NCI-H2227 (cell line): ENCODE measurements at regions not wholly inside any gene's neighbourhood (a gene's known extent, or its start where the extent isn't known, plus 50 kb on each side); places are given as distances from the start of the nearest gene placed in this dataset.

Experiments used
- DNase-seq: peaks from one replicate; lab custom pipeline; 2025; ENCODE audit not compliant: unreplicated experiment; lab: John Stamatoyannopoulos, UW

GRCh38 chr6:98514073-98514720 lies 320.2 kb upstream of the POU3F2 start:
- DNase-seq, result no peak

GRCh38 chr6:98514796-98515195 lies 319.6 kb upstream of the POU3F2 start:
- DNase-seq, result no peak

GRCh38 chr6:98516206-98516605 lies 318.2 kb upstream of the POU3F2 start:
- no peak for DNase-seq

- no peak for DNase-seq
These were observed 317.5 kb upstream of the POU3F2 start for GRCh38 chr6:98516866-98517265.

GRCh38 chr6:98525860-98526259 lies 308.5 kb upstream of the POU3F2 start:
- no peak for DNase-seq

GRCh38 chr6:98526465-98526864 lies 307.9 kb upstream of the POU3F2 start:
- DNase-seq, result no peak

- DNase-seq, result no peak
These were observed 305.0 kb upstream of the POU3F2 start for GRCh38 chr6:98529364-98529763.

- no peak for DNase-seq
These were observed 303.6 kb upstream of the POU3F2 start for GRCh38 chr6:98530732-98531131.

- DNase-seq, result no peak
These were observed 302.4 kb upstream of the POU3F2 start for GRCh38 chr6:98532004-98532403.

GRCh38 chr6:98539741-98540140 lies 294.6 kb upstream of the POU3F2 start:
- no peak for DNase-seq

- DNase-seq, result no peak
These were observed 288.0 kb upstream of the POU3F2 start for GRCh38 chr6:98546376-98546775.

- DNase-seq, result no peak
These were observed 287.2 kb upstream of the POU3F2 start for GRCh38 chr6:98547151-98547550.

- peak; percentile 39 for DNase-seq
These were observed 286.7 kb upstream of the POU3F2 start for GRCh38 chr6:98547634-98548033.

- no peak for DNase-seq
These were observed 286.1 kb upstream of the POU3F2 start for GRCh38 chr6:98548301-98548700.

- no peak for DNase-seq
These were observed 274.0 kb upstream of the POU3F2 start for GRCh38 chr6:98560418-98560817.

GRCh38 chr6:98560841-98561240 lies 273.5 kb upstream of the POU3F2 start:
- peak; percentile 13 for DNase-seq

- DNase-seq, result no peak
These were observed 268.2 kb upstream of the POU3F2 start for GRCh38 chr6:98566126-98566525.

- no peak for DNase-seq
These were observed 261.8 kb upstream of the POU3F2 start for GRCh38 chr6:98572579-98572978.

- DNase-seq, result peak; percentile 13
These were observed 259.4 kb upstream of the POU3F2 start for GRCh38 chr6:98574984-98575383.

- no peak for DNase-seq
These were observed 257.6 kb upstream of the POU3F2 start for GRCh38 chr6:98576791-98577190.

- no peak for DNase-seq
These were observed 256.4 kb upstream of the POU3F2 start for GRCh38 chr6:98578016-98578415.

GRCh38 chr6:98579079-98579478 lies 255.3 kb upstream of the POU3F2 start:
- no peak for DNase-seq

GRCh38 chr6:98579941-98580340 lies 254.4 kb upstream of the POU3F2 start:
- no peak for DNase-seq
